CD4-positive, CD25-positive, alpha-beta regulatory T cell (primary cell): ENCODE measurements at regions not wholly inside any gene's neighbourhood (a gene's known extent, or its start where the extent isn't known, plus 50 kb on each side); places are given as distances from the start of the nearest gene placed in this dataset.
"Not testable (repeated sequence)": the region's sequence is repeated elsewhere in the genome, so short reads cannot be mapped to it uniquely, and the experiment has no call there.

Source experiments
- ATAC-seq, 2 donors: fragments of 150-1000 bp; cut with Tn5 transposase; one replicate each; pipeline ENCODE4 v1.10.0; 2021; ENCODE audit warnings: low read depth in 2 of 2, moderate number of reproducible peaks in 2 of 2, moderate library complexity in 1 of 2
- DNase-seq, 3 donors: peaks; one replicate each; pipeline versions ENCODE4 v3.0.0 to v3.0.0-alpha.2; 2012 to 2022; ENCODE audit warnings: mixed read lengths in 1 of 3
- H3K27ac ChIP-seq: one replicate; pipeline ENCODE4 v1.7.0; 2013; ENCODE audit warnings: mild to moderate bottlenecking, low read length; ENCODE audit not compliant: insufficient read depth, poor library complexity, severe bottlenecking
- H3K27me3 ChIP-seq: one replicate; pipeline ENCODE4 v1.7.0; 2013; ENCODE audit warnings: low read length; ENCODE audit not compliant: control insufficient read depth, insufficient read depth
- H3K36me3 ChIP-seq: one replicate; pipeline ENCODE4 v1.7.0; 2013; ENCODE audit warnings: mild to moderate bottlenecking, low read length, moderate library complexity; ENCODE audit not compliant: control insufficient read depth, insufficient read depth
- H3K4me1 ChIP-seq: 2 replicates; pipeline ENCODE4 v1.7.0; 2013; ENCODE audit warnings: mild to moderate bottlenecking, low read length; ENCODE audit not compliant: insufficient read depth, control insufficient read depth, poor library complexity, severe bottlenecking
- H3K4me3 ChIP-seq: one replicate; pipeline ENCODE4 v1.7.0; 2013; ENCODE audit warnings: low read depth, mild to moderate bottlenecking, low read length, moderate library complexity
- H3K9me3 ChIP-seq, 2 experiments: 1 replicate in 1 of 2; 2 replicates in 1 of 2; pipeline ENCODE4 v1.7.0; 2013; ENCODE audit warnings: low read length in 2 of 2, mild to moderate bottlenecking in 1 of 2, moderate library complexity in 1 of 2; ENCODE audit not compliant: control insufficient read depth in 2 of 2
- H3K27ac Mint-ChIP-seq, 3 donors: one replicate each; pipeline ENCODE4 v1.8.0; 2020 to 2022; ENCODE audit warnings: mild to moderate bottlenecking in 3 of 3, mixed read lengths in 3 of 3, moderate library complexity in 2 of 3
- H3K27me3 Mint-ChIP-seq: one replicate; pipeline ENCODE4 v1.8.0; 2022; ENCODE audit warnings: mild to moderate bottlenecking, mixed read lengths
- H3K36me3 Mint-ChIP-seq: one replicate; pipeline ENCODE4 v1.8.0; 2020; ENCODE audit warnings: mixed read lengths
- H3K4me1 Mint-ChIP-seq, 4 donors: one replicate each; pipeline ENCODE4 v1.8.0; 2020 to 2022; ENCODE audit warnings: mixed read lengths in 4 of 4, mild to moderate bottlenecking in 1 of 4
- H3K4me3 Mint-ChIP-seq, 4 donors: one replicate each; pipeline ENCODE4 v1.8.0; 2020 to 2022; ENCODE audit warnings: mild to moderate bottlenecking in 4 of 4, mixed read lengths in 4 of 4, moderate library complexity in 3 of 4
- H3K9me3 Mint-ChIP-seq, 7 donors: one replicate each; pipeline ENCODE4 v1.8.0; 2020 to 2022; ENCODE audit warnings: mixed read lengths in 7 of 7, mild to moderate bottlenecking in 3 of 7, moderate library complexity in 2 of 7

GRCh38 chr5:25334350-25334749, 689.6 kb upstream of the CDH10 start:
- no peaks in the 10 kb centered on the region for H3K27me3 ChIP-seq
- Mint-ChIP-seq H3K36me3 (no peaks in the 10 kb centered on the region), H3K9me3 (peaks cover 0 to 16% (median 5%) of the 10 kb centered on the region in 7 donors), H3K27me3 (no peaks in the 10 kb centered on the region), H3K27ac (no peak overlapping the region), H3K4me3 (no peak overlapping the region), H3K4me1 (peaks cover 0 to 3% (median 0%) of the 10 kb centered on the region in 4 donors)
- H3K36me3 ChIP-seq, result no peaks in the 10 kb centered on the region
- no peak overlapping the region for H3K27ac ChIP-seq
- DNase-seq, result no peak
- ATAC-seq, result no peak
- no peak overlapping the region for H3K4me3 ChIP-seq
- peaks cover 0 to 19% of the 10 kb centered on the region in 2 experiments for H3K9me3 ChIP-seq
- no peaks in the 10 kb centered on the region for H3K4me1 ChIP-seq

- H3K4me1 Mint-ChIP-seq, result no peaks in the 10 kb centered on the region
- H3K27me3 Mint-ChIP-seq, result no peaks in the 10 kb centered on the region
- H3K4me1 ChIP-seq, result no peaks in the 10 kb centered on the region
- peaks cover 0 to 11% (median 4%) of the 10 kb centered on the region in 7 donors for H3K9me3 Mint-ChIP-seq
- peaks cover 0 to 19% of the 10 kb centered on the region in 2 experiments for H3K9me3 ChIP-seq
- no peaks in the 10 kb centered on the region for H3K36me3 ChIP-seq
- H3K27me3 ChIP-seq, result no peaks in the 10 kb centered on the region
- H3K4me3 ChIP-seq, result no peak overlapping the region
- ATAC-seq (no peak), DNase-seq (no peak)
- no peak overlapping the region for H3K27ac Mint-ChIP-seq
- no peak overlapping the region for H3K4me3 Mint-ChIP-seq
- no peaks in the 10 kb centered on the region for H3K36me3 Mint-ChIP-seq
- H3K27ac ChIP-seq, result no peak overlapping the region
Measured at GRCh38 chr5:25330721-25331120, 685.9 kb upstream of the CDH10 start.

GRCh38 chr5:25327172-25327571, 682.4 kb upstream of the CDH10 start:
- H3K27ac Mint-ChIP-seq, result no peak overlapping the region
- no peak overlapping the region for H3K4me3 Mint-ChIP-seq
- H3K36me3 Mint-ChIP-seq, result no peaks in the 10 kb centered on the region
- Histone ChIP-seq H3K4me3 (no peak overlapping the region), H3K4me1 (no peaks in the 10 kb centered on the region), H3K9me3 (peaks cover 0 to 13% of the 10 kb centered on the region in 2 experiments), H3K36me3 (no peaks in the 10 kb centered on the region), H3K27me3 (no peaks in the 10 kb centered on the region), H3K27ac (no peak overlapping the region)
- DNase-seq (no peak), ATAC-seq (no peak)
- peaks cover 2 to 7% (median 4%) of the 10 kb centered on the region in 7 donors for H3K9me3 Mint-ChIP-seq
- H3K27me3 Mint-ChIP-seq, result no peaks in the 10 kb centered on the region
- H3K4me1 Mint-ChIP-seq, result no peaks in the 10 kb centered on the region

- no peaks in the 10 kb centered on the region for H3K27me3 ChIP-seq
Measured at GRCh38 chr5:25301836-25302235, 657.1 kb upstream of the CDH10 start.

GRCh38 chr5:25295067-25295466, 650.3 kb upstream of the CDH10 start:
- Mint-ChIP-seq H3K9me3 (peaks cover 0 to 45% (median 10%) of the 10 kb centered on the region in 7 donors), H3K4me3 (no peak overlapping the region), H3K27me3 (no peaks in the 10 kb centered on the region), H3K4me1 (no peaks in the 10 kb centered on the region), H3K36me3 (no peaks in the 10 kb centered on the region), H3K27ac (no peak overlapping the region)
- DNase-seq (no peak), ATAC-seq (no peak)
- Histone ChIP-seq H3K9me3 (peaks cover 0 to 7% of the 10 kb centered on the region in 2 experiments), H3K27ac (no peak overlapping the region), H3K4me3 (no peak overlapping the region), H3K27me3 (no peaks in the 10 kb centered on the region), H3K4me1 (no peaks in the 10 kb centered on the region), H3K36me3 (no peaks in the 10 kb centered on the region)

More at GRCh38 chr5:25301836-25302235, 657.1 kb upstream of the CDH10 start:
- Histone ChIP-seq H3K4me1 (no peaks in the 10 kb centered on the region), H3K4me3 (no peak overlapping the region), H3K27ac (no peak overlapping the region), H3K36me3 (no peaks in the 10 kb centered on the region), H3K9me3 (peaks cover 0 to 3% of the 10 kb centered on the region in 2 experiments)
- Mint-ChIP-seq H3K9me3 (peaks cover 0 to 30% (median 7%) of the 10 kb centered on the region in 7 donors), H3K4me1 (no peaks in the 10 kb centered on the region), H3K27ac (no peak overlapping the region), H3K36me3 (no peaks in the 10 kb centered on the region), H3K4me3 (no peak overlapping the region), H3K27me3 (no peaks in the 10 kb centered on the region)
- ATAC-seq (no peak), DNase-seq (no peak)

- H3K27ac Mint-ChIP-seq, H3K4me3 ChIP-seq, H3K4me3 Mint-ChIP-seq, DNase-seq, H3K36me3 Mint-ChIP-seq, ATAC-seq, H3K27me3 ChIP-seq, H3K36me3 ChIP-seq, H3K4me1 ChIP-seq, H3K4me1 Mint-ChIP-seq, H3K27ac ChIP-seq, H3K27me3 Mint-ChIP-seq, H3K9me3 ChIP-seq: not testable (repeated sequence)
- H3K9me3 Mint-ChIP-seq, result peaks cover under 1 to 48% (median 8%) of the 10 kb centered on the region in 7 donors
Measured at GRCh38 chr5:25289766-25290165, 645.0 kb upstream of the CDH10 start.

GRCh38 chr5:25286319-25286718, 641.5 kb upstream of the CDH10 start:
- H3K36me3 ChIP-seq, result no peaks in the 10 kb centered on the region
- H3K4me3 Mint-ChIP-seq, result no peak overlapping the region
- H3K27me3 ChIP-seq, result no peaks in the 10 kb centered on the region
- ATAC-seq (no peak), DNase-seq (no peak)
- no peak overlapping the region for H3K27ac Mint-ChIP-seq
- no peak overlapping the region for H3K27ac ChIP-seq
- no peak overlapping the region for H3K4me3 ChIP-seq
- peaks cover 0 to 7% of the 10 kb centered on the region in 2 experiments for H3K9me3 ChIP-seq
- H3K36me3 Mint-ChIP-seq, result no peaks in the 10 kb centered on the region
- no peaks in the 10 kb centered on the region for H3K4me1 ChIP-seq
- no peaks in the 10 kb centered on the region for H3K4me1 Mint-ChIP-seq
- peaks cover 6 to 53% (median 8%) of the 10 kb centered on the region in 7 donors for H3K9me3 Mint-ChIP-seq
- no peaks in the 10 kb centered on the region for H3K27me3 Mint-ChIP-seq

GRCh38 chr5:25285136-25285535, 640.4 kb upstream of the CDH10 start:
- no peak for DNase-seq
- no peaks in the 10 kb centered on the region for H3K4me1 ChIP-seq

More at GRCh38 chr5:25285136-25285535, 640.4 kb upstream of the CDH10 start:
- peaks cover 3 to 7% of the 10 kb centered on the region in 2 experiments for H3K9me3 ChIP-seq
- no peaks in the 10 kb centered on the region for H3K36me3 Mint-ChIP-seq
- H3K27me3 ChIP-seq, result no peaks in the 10 kb centered on the region
- H3K4me3 Mint-ChIP-seq, result no peak overlapping the region
- no peaks in the 10 kb centered on the region for H3K4me1 Mint-ChIP-seq
- no peaks in the 10 kb centered on the region for H3K36me3 ChIP-seq
- H3K27ac Mint-ChIP-seq, result no peak overlapping the region
- no peak overlapping the region for H3K27ac ChIP-seq
- no peak overlapping the region for H3K4me3 ChIP-seq
- H3K9me3 Mint-ChIP-seq, result peaks cover 5 to 49% (median 7%) of the 10 kb centered on the region in 7 donors
- ATAC-seq, result no peak
- H3K27me3 Mint-ChIP-seq, result no peaks in the 10 kb centered on the region
